MM.1S (cell line): ENCODE measurements at regions not wholly inside any gene's neighbourhood (a gene's known extent, or its start where the extent isn't known, plus 50 kb on each side); places are given as distances from the start of the nearest gene placed in this dataset.

Experiments used
- EZH2 ChIP-seq: fragments of 300-600 bp; sonication (generic); optimal IDR thresholded peaks from 2 replicates; pipeline ENCODE3; 2017; ENCODE audit warnings: low read depth, mild to moderate bottlenecking, antibody characterized with exemption, low read length, mixed read lengths
- TF ChIP-seq, protein P1 (sequence below): fragments of 300-600 bp; sonication (generic); IDR thresholded peaks from 2 replicates; pipeline ENCODE4 v1.5.1; 2016; ENCODE audit warnings: antibody characterized with exemption, low read length, mixed read lengths

DNA sequence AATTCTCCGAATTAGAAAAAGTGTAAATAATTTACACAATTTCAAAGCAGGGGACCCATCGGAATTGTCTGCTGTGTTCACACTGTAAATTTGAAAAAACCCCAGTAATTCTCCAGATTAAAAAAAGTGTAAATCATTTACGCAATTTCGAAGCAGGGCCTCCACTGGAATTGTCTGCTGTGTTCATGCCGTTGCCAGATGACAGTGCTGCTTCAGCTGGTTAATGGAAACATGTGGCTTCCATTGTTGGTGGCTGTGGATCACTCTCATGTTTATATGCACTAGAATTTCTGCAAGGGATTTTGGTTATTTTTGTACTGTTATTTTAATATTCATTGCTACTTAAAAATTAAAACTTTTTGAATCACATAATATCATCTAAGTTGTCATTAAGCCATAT lies 88.8 kb upstream of the ELMO1 start:
- TF ChIP-seq, protein P1, sequence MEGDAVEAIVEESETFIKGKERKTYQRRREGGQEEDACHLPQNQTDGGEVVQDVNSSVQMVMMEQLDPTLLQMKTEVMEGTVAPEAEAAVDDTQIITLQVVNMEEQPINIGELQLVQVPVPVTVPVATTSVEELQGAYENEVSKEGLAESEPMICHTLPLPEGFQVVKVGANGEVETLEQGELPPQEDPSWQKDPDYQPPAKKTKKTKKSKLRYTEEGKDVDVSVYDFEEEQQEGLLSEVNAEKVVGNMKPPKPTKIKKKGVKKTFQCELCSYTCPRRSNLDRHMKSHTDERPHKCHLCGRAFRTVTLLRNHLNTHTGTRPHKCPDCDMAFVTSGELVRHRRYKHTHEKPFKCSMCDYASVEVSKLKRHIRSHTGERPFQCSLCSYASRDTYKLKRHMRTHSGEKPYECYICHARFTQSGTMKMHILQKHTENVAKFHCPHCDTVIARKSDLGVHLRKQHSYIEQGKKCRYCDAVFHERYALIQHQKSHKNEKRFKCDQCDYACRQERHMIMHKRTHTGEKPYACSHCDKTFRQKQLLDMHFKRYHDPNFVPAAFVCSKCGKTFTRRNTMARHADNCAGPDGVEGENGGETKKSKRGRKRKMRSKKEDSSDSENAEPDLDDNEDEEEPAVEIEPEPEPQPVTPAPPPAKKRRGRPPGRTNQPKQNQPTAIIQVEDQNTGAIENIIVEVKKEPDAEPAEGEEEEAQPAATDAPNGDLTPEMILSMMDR: no peak
- TF ChIP-seq EZH2: no peak
